ENCODE measurements at regions not wholly inside any gene's neighbourhood (a gene's known extent, or its start where the extent isn't known, plus 50 kb on each side); places are given as distances from the start of the nearest gene placed in this dataset.
"Not testable (repeated sequence)": the region's sequence is repeated elsewhere in the genome, so short reads cannot be mapped to it uniquely, and the experiment has no call there.

DNA sequence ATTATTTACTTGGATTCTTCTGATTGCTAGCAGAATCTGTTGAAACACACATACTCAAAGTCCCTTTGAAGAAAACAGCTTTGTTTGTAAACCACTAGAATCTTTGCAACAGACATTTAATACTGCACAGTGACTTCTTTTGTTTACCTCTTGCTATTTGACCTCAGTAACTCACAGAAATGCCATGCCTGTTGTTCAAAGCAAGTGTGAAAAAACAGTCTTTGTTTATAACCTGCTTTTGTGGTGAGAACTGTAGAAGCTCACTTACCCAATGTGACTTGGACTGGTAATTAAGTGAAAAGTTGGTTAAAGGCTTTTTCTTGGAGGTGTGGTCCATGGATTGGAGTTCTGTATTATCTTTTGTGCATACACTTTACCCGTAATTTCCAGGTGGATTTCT, 55.7 kb upstream of the ARL17B start:
- H3K4me3 Mint-ChIP-seq; H3K4me1 Mint-ChIP-seq (ENCODE audit: low read depth); POLR2A ChIA-PET: not testable (repeated sequence)

DNA sequence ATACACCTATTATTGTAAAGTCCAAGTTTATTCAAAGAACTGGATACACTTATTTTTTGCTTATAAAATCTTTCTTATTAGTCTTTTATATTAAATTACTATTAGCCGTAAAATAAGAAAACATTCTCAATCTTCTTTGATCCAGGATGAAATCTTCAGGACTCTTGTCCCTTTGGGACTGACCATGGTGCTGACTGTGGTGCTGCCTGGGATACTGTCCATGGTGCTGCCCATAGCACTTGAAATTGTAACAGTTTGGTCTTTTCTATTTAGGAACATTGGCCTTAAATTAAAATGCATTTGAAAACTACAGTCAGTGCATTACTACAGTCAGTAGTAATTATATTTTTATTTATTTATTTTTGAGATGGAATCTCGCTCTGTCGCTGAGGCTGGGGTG, 53.0 kb upstream of the ARL17B start:
- H3K9me3 Mint-ChIP-seq (ENCODE audit: insufficient read depth); POLR2A ChIA-PET; H3K27me3 Mint-ChIP-seq (ENCODE audit: low read depth); ATAC-seq; H3K27ac Mint-ChIP-seq; CTCF ChIA-PET; DNase-seq; H3K36me3 Mint-ChIP-seq (ENCODE audit: low read depth); H3K4me1 Mint-ChIP-seq (ENCODE audit: low read depth); H3K4me3 Mint-ChIP-seq: not testable (repeated sequence)

More for the DNA sequence above, 55.7 kb upstream of the ARL17B start:
- DNase-seq; H3K27ac Mint-ChIP-seq; H3K27me3 Mint-ChIP-seq (ENCODE audit: low read depth); ATAC-seq; H3K9me3 Mint-ChIP-seq (ENCODE audit: insufficient read depth); H3K36me3 Mint-ChIP-seq (ENCODE audit: low read depth); CTCF ChIA-PET: not testable (repeated sequence)

DNA sequence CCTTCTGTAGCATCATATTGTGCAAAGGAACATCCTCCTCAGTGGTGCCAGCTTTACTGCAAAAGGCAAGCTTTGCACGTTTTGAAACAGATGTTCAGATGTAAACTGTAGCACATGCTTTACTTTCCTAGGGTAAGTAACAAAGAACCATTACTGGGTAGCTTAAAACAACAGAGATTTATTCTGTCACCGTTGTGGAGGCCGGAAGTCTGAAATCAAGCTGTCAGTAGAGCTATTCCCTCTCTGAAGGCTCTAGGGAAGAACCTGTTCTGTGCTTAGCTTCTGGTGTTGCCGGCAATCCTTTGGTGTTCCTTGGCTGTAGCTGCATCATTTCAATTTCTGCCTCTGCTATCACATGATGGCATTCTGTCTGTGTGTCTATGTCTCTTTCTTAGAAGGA, 50.6 kb upstream of the ARL17B start:
- CTCF ChIA-PET; H3K27ac Mint-ChIP-seq; H3K4me3 Mint-ChIP-seq; H3K4me1 Mint-ChIP-seq (ENCODE audit: low read depth); H3K36me3 Mint-ChIP-seq (ENCODE audit: low read depth); H3K27me3 Mint-ChIP-seq (ENCODE audit: low read depth); H3K9me3 Mint-ChIP-seq (ENCODE audit: insufficient read depth); DNase-seq; POLR2A ChIA-PET; ATAC-seq: not testable (repeated sequence)

DNA sequence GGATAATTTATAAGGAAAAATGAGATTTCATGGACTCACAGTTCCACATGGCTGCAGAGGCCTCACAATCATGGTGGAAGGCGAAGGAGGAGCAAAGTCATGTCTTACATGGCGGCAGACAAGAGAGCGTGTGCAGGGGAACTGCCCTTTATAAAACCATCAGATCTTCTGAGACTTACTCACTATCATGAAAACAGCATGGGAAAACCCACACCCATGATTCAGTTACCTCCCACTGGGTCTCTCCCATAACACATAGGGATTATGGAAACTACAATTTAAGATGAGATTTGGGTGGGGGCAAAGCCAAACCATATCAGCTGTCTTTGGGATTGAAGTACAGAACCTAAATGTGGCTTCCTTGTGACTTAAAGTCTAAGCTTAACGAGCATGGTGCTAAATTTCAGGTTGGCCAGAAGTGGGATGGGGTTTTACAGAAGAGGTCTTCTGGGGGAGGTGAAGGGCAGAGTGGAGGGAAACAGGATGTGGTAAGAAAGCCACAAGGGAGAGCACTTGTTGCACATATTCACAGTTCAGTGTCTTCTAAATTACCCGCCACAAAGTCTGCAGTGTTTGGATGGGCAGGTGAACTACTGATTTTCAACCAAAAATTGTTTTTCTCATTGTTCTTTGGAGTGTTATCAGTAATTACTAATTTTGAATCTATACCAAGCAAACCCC, 49.7 kb upstream of the ARL17B start:
- DNase-seq; POLR2A ChIA-PET; H3K27me3 Mint-ChIP-seq (ENCODE audit: low read depth); H3K9me3 Mint-ChIP-seq (ENCODE audit: insufficient read depth); H3K4me3 Mint-ChIP-seq; H3K36me3 Mint-ChIP-seq (ENCODE audit: low read depth); H3K4me1 Mint-ChIP-seq (ENCODE audit: low read depth); CTCF ChIA-PET; H3K27ac Mint-ChIP-seq: not testable (repeated sequence)
- ATAC-seq: peak; percentile 93

Measured in activated CD8-positive, alpha-beta T cell treated with anti-CD3 and anti-CD28 coated beads, Interleukin-2, amount 10 ng/mL, durations not matched to agents 7 days and 5 days (primary cell).